ENCODE measurements at regions not wholly inside any gene's neighbourhood (a gene's known extent, or its start where the extent isn't known, plus 50 kb on each side); places are given as distances from the start of the nearest gene placed in this dataset.

- no peak for TF ChIP-seq CTCF (conservative IDR thresholded peaks at IDR 0.05)
- TF ChIP-seq EZH2 (IDR thresholded peaks at IDR 0.05; ENCODE audit: low read depth), result no peak
These were observed 1273.1 kb upstream of the TMEM132C start for GRCh38 chr12:126993898-126994297.
